Breast epithelium (tissue), 4 donors: ENCODE measurements at regions not wholly inside any gene's neighbourhood (a gene's known extent, or its start where the extent isn't known, plus 50 kb on each side); places are given as distances from the start of the nearest gene placed in this dataset.

ENCODE experiments used
- DNase-seq, 2 donors: peaks; one replicate each; pipeline ENCODE4 v3.0.0-alpha.2; 2019; ENCODE audit warnings: low spot score in 2 of 2
- H3K27ac ChIP-seq, 2 donors: fragments of 200-600 bp; sonication (generic) in 1 of 2; one replicate each; pipeline ENCODE4 v1.5.1; 2016 to 2019; ENCODE audit warnings: mild to moderate bottlenecking in 1 of 2
- H3K27me3 ChIP-seq, 2 donors: fragments of 200-600 bp; sonication (generic) in 1 of 2; one replicate each; pipeline versions ENCODE4 v1.5.1 to v1.6.0; 2017 to 2019; ENCODE audit warnings: control low read depth in 1 of 2, mild to moderate bottlenecking in 1 of 2
- H3K36me3 ChIP-seq: fragments of 200-600 bp; one replicate; pipeline ENCODE4 v1.5.1; 2019
- H3K4me1 ChIP-seq, 2 donors: fragments of 200-600 bp; sonication (generic); one replicate each; pipeline ENCODE4 v1.5.1; 2016 to 2019; ENCODE audit warnings: control low read depth in 1 of 2
- H3K4me3 ChIP-seq, 3 donors: fragments of 200-600 bp; sonication (generic); 1 replicate in 2 of 3; 2 replicates in 1 of 3; pipeline ENCODE4 v1.5.1; 2016 to 2019; ENCODE audit warnings: mild to moderate bottlenecking in 3 of 3, moderate library complexity in 2 of 3
- H3K9me3 ChIP-seq, 2 donors: fragments of 200-600 bp; sonication (generic) in 1 of 2; one replicate each; pipeline ENCODE4 v1.5.1; 2016 to 2019; ENCODE audit warnings: control low read depth in 1 of 2
- POLR2A ChIP-seq: fragments of 450-650 bp; IDR thresholded peaks from one replicate; pipeline ENCODE4 v1.6.1; 2016; ENCODE audit warnings: antibody characterized with exemption, mild to moderate bottlenecking, moderate library complexity
- POLR2AphosphoS5 ChIP-seq, 3 donors: sonication (generic); formaldehyde crosslinking; IDR thresholded peaks; one replicate each; pipeline ENCODE4 v1.6.1; 2017; ENCODE audit warnings: antibody characterized with exemption in 3 of 3
- intact Hi-C: fragments of 100-400 bp; cut with DNase I; formaldehyde crosslinking; loops from one replicate; pipeline ENCODE4 v1.15.1; 2023; ENCODE audit warnings: low total_unique reads
- TF ChIP-seq, protein P1 (sequence below), 3 donors: fragments of 450-650 bp; IDR thresholded peaks; one replicate each; pipeline ENCODE4 v1.5.1; 2016 to 2017; ENCODE audit warnings: antibody characterized with exemption in 3 of 3, mild to moderate bottlenecking in 3 of 3, moderate library complexity in 3 of 3

DNA sequence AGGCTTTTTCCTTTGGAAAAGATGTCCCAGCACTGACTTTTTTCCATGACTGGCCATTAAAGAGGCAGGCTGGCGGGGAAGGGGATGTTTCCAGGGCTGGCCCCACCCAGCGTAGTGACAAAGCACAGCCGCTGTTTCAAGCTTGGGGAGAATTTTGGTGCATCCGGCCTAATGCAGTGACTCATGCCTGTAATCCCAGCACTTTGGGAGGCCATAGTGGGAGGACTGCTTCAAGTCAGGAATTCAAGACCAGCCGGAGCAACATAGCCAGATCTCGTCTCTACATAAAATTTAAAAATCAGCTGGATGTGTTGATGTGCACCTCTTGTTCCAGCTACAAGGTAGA is 78.0 kb upstream of the SH3BP4 start:
- intact Hi-C loops, result no loop called here
- TF ChIP-seq POLR2A (no peak), POLR2AphosphoS5 (IDR thresholded peaks at IDR 0.05) (no peak)
- TF ChIP-seq, protein P1, sequence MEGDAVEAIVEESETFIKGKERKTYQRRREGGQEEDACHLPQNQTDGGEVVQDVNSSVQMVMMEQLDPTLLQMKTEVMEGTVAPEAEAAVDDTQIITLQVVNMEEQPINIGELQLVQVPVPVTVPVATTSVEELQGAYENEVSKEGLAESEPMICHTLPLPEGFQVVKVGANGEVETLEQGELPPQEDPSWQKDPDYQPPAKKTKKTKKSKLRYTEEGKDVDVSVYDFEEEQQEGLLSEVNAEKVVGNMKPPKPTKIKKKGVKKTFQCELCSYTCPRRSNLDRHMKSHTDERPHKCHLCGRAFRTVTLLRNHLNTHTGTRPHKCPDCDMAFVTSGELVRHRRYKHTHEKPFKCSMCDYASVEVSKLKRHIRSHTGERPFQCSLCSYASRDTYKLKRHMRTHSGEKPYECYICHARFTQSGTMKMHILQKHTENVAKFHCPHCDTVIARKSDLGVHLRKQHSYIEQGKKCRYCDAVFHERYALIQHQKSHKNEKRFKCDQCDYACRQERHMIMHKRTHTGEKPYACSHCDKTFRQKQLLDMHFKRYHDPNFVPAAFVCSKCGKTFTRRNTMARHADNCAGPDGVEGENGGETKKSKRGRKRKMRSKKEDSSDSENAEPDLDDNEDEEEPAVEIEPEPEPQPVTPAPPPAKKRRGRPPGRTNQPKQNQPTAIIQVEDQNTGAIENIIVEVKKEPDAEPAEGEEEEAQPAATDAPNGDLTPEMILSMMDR (IDR thresholded peaks at IDR 0.05), result no peak

DNA sequence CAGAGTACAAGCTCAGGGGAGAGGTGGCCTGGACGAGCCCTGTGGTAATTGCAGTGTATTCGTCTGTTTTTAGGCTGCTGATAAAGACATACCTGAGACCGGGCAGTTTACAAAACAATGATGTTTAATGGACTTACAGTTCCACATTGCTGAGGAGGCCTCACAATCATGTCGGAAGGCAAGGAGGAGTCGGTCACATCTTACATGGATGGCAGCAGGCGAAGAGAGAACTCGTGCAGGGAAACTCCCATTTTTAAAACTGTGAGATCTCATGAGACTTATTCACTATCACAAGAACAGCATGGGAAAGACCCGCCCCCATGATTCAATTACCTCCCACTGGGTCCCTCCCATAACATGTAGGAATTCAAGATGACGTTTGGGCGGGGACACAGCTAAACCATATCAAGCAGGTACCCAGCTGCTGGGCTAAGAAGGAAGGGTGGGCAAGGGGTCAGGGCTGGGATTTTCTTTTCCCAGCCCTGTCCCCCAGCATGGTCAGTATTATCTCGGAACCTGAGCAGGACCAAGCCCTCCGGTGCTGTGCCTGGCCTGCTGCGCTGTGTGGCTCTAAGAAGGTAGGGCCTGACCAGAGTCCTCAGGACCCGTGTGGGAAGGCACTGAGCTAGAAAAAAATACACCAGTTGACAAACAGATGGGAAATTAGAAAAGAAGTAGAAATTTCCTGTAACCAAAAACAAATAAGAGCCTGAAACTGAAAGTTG is 78.6 kb upstream of the SH3BP4 start:
- Histone ChIP-seq H3K4me1 (no peaks in the 10 kb centered on the region), H3K27me3 (no peaks in the 10 kb centered on the region), H3K36me3 (no peaks in the 10 kb centered on the region), H3K9me3 (no peaks in the 10 kb centered on the region), H3K4me3 (no peak overlapping the region), H3K27ac (peak overlapping the region in 1 of 2 donors; percentile 46)
- TF ChIP-seq, protein P1 (IDR thresholded peaks at IDR 0.05), result no peak
- TF ChIP-seq POLR2A (no peak), POLR2AphosphoS5 (IDR thresholded peaks at IDR 0.05) (no peak)
- intact Hi-C loops, result no loop called here
- DNase-seq, result no peak

More for the DNA sequence above, 78.0 kb upstream of the SH3BP4 start:
- Histone ChIP-seq H3K4me3 (no peak overlapping the region), H3K36me3 (no peaks in the 10 kb centered on the region), H3K27me3 (no peaks in the 10 kb centered on the region), H3K27ac (no peak overlapping the region), H3K9me3 (no peaks in the 10 kb centered on the region), H3K4me1 (no peaks in the 10 kb centered on the region)
- DNase-seq, result no peak

GRCh38 chr2:234869969-234870368 is 81.8 kb upstream of the SH3BP4 start:
- Histone ChIP-seq H3K9me3 (no peaks in the 10 kb centered on the region), H3K27ac (no peak overlapping the region), H3K4me1 (no peaks in the 10 kb centered on the region), H3K4me3 (no peak overlapping the region), H3K27me3 (no peaks in the 10 kb centered on the region), H3K36me3 (no peaks in the 10 kb centered on the region)
- no peak for TF ChIP-seq POLR2A
- TF ChIP-seq POLR2AphosphoS5 (IDR thresholded peaks at IDR 0.05), result no peak
- TF ChIP-seq, protein P1 (IDR thresholded peaks at IDR 0.05), result no peak
- intact Hi-C loops, result no loop called here
- no peak for DNase-seq

GRCh38 chr2:234869164-234869563 is 82.7 kb upstream of the SH3BP4 start:
- no peaks in the 10 kb centered on the region for H3K4me1 ChIP-seq
- TF ChIP-seq, protein P1 (IDR thresholded peaks at IDR 0.05), result no peak
- TF ChIP-seq POLR2A, result no peak
- TF ChIP-seq POLR2AphosphoS5 (IDR thresholded peaks at IDR 0.05), result no peak
- H3K27ac ChIP-seq, result no peak overlapping the region
- DNase-seq, result no peak
- H3K4me3 ChIP-seq, result no peak overlapping the region
- intact Hi-C loops, result no loop called here
- H3K9me3 ChIP-seq, result no peaks in the 10 kb centered on the region
- no peaks in the 10 kb centered on the region for H3K36me3 ChIP-seq
- no peaks in the 10 kb centered on the region for H3K27me3 ChIP-seq

- H3K27ac ChIP-seq, result no peak overlapping the region
- H3K27me3 ChIP-seq, result no peaks in the 10 kb centered on the region
- TF ChIP-seq, protein P1 (IDR thresholded peaks at IDR 0.05), result no peak
- TF ChIP-seq POLR2A (no peak), POLR2AphosphoS5 (IDR thresholded peaks at IDR 0.05) (no peak)
- H3K9me3 ChIP-seq, result no peaks in the 10 kb centered on the region
- H3K4me3 ChIP-seq, result no peak overlapping the region
- no peaks in the 10 kb centered on the region for H3K36me3 ChIP-seq
- DNase-seq, result no peak
- intact Hi-C loops, result no loop called here
- no peaks in the 10 kb centered on the region for H3K4me1 ChIP-seq
Observed at GRCh38 chr2:234867882-234868285, 83.9 kb upstream of the SH3BP4 start.
